ENCODE measurements at regions not wholly inside any gene's neighbourhood (a gene's known extent, or its start where the extent isn't known, plus 50 kb on each side); places are given as distances from the start of the nearest gene placed in this dataset.

DNA sequence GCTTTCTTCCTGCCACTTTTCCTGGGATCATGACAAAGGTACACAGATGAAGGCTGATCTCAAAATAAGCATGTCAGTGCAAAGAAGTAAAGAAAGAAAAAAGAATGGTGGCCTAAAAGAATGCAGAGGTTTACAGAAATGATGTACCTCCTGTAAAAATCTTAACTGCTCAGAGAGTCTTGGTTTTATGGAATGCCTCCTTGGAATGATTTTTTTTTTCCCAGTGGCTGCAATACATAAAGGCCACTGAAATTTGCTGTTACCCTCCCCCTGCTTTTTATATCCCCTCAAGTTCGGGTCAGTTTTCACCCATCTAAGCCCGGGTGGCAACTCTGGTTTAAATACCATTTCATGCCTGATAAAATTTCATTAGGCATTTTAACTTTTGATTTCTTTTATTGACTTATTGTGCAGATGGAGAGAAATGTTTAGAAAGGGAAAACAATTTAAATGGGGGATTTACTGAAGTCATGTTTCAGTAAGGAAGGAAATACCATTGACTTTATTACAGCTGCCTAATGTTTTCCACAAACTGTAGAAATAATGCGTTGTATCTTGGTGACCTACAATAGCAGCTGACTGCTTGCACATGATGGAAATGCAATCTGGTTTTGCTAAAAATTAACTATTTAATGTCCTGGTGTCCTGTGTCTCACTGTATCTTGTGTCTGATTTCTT, 102.5 kb downstream of the SAMD9 start:
- TF ChIP-seq, protein P1, sequence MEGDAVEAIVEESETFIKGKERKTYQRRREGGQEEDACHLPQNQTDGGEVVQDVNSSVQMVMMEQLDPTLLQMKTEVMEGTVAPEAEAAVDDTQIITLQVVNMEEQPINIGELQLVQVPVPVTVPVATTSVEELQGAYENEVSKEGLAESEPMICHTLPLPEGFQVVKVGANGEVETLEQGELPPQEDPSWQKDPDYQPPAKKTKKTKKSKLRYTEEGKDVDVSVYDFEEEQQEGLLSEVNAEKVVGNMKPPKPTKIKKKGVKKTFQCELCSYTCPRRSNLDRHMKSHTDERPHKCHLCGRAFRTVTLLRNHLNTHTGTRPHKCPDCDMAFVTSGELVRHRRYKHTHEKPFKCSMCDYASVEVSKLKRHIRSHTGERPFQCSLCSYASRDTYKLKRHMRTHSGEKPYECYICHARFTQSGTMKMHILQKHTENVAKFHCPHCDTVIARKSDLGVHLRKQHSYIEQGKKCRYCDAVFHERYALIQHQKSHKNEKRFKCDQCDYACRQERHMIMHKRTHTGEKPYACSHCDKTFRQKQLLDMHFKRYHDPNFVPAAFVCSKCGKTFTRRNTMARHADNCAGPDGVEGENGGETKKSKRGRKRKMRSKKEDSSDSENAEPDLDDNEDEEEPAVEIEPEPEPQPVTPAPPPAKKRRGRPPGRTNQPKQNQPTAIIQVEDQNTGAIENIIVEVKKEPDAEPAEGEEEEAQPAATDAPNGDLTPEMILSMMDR (IDR thresholded peaks at IDR 0.05), result no peak
- TF ChIP-seq POLR2A (IDR thresholded peaks at IDR 0.05), result no peak

Data from testis (tissue), 2 donors.